Keratinocyte (primary cell): ENCODE measurements at regions not wholly inside any gene's neighbourhood (a gene's known extent, or its start where the extent isn't known, plus 50 kb on each side); places are given as distances from the start of the nearest gene placed in this dataset.

Source experiments
- DNase-seq: peaks from one replicate; pipeline ENCODE4 v3.0.0-alpha.2; 2011; ENCODE audit warnings: low read depth, missing footprints, low spot score
- FAIRE-seq: peaks from 2 replicates; lab custom pipeline; 2011; peaks lifted over from hg19 to GRCh38; lab: Jason Lieb, UNC
- H2AFZ ChIP-seq: 2 replicates; pipeline ENCODE4 v1.6.0; 2012; ENCODE audit warnings: low read length, control low read depth, inconsistent platforms; ENCODE audit not compliant: control insufficient read depth
- H3K27ac ChIP-seq: 2 replicates; pipeline ENCODE4 v1.5.1; 2011; ENCODE audit warnings: low read length; ENCODE audit not compliant: control insufficient read depth, insufficient read depth
- H3K27me3 ChIP-seq: 3 replicates; pipeline ENCODE4 v1.6.0; 2011; ENCODE audit warnings: low read length; ENCODE audit not compliant: control insufficient read depth, insufficient read depth; ENCODE audit errors: extremely low read depth
- H3K36me3 ChIP-seq, 2 experiments: 2 replicates in 1 of 2; 3 replicates in 1 of 2; pipeline ENCODE4 v1.5.1; 2011; ENCODE audit warnings: low read length in 2 of 2, mild to moderate bottlenecking in 1 of 2; ENCODE audit not compliant: control insufficient read depth in 2 of 2, insufficient read depth in 2 of 2; ENCODE audit errors: extremely low read depth in 1 of 2
- H3K4me1 ChIP-seq: 3 replicates; pipeline ENCODE4 v1.5.1; 2011; ENCODE audit warnings: low read length; ENCODE audit not compliant: control insufficient read depth, insufficient read depth; ENCODE audit errors: extremely low read depth
- H3K4me2 ChIP-seq: 3 replicates; pipeline ENCODE4 v1.6.0; 2011; ENCODE audit warnings: low read depth, low read length; ENCODE audit not compliant: control insufficient read depth, insufficient read depth; ENCODE audit errors: extremely low read depth
- H3K4me3 ChIP-seq, 3 experiments: fragments of 200-600 bp in 1 of 3; sonication (generic) in 1 of 3; 2 replicates in 2 of 3; 3 replicates in 1 of 3; pipeline ENCODE4 v1.5.1; 2011 to 2016; ENCODE audit warnings: low read length in 3 of 3, mild to moderate bottlenecking in 3 of 3, control low read depth in 2 of 3, inconsistent platforms in 1 of 3, low read depth in 1 of 3, mixed read lengths in 1 of 3, mixed run types in 1 of 3, moderate library complexity in 1 of 3; ENCODE audit not compliant: control insufficient read depth in 2 of 3, insufficient read depth in 2 of 3; ENCODE audit errors: extremely low read depth in 1 of 3
- H3K79me2 ChIP-seq: 2 replicates; pipeline ENCODE4 v1.6.0; 2012; ENCODE audit warnings: low read length; ENCODE audit not compliant: control insufficient read depth, insufficient read depth
- H3K9ac ChIP-seq: 3 replicates; pipeline ENCODE4 v1.6.0; 2011; ENCODE audit warnings: low read length; ENCODE audit not compliant: control insufficient read depth, insufficient read depth; ENCODE audit errors: extremely low read depth
- H3K9me1 ChIP-seq: 3 replicates; pipeline ENCODE4 v1.6.0; 2011; ENCODE audit warnings: low read length; ENCODE audit not compliant: control insufficient read depth, insufficient read depth; ENCODE audit errors: extremely low read depth
- H3K9me3 ChIP-seq: 2 replicates; pipeline ENCODE4 v1.5.1; 2012; ENCODE audit warnings: low read depth, low read length; ENCODE audit not compliant: control insufficient read depth
- H4K20me1 ChIP-seq: 3 replicates; pipeline ENCODE4 v1.6.0; 2011; ENCODE audit warnings: low read length; ENCODE audit not compliant: control insufficient read depth, insufficient read depth; ENCODE audit errors: extremely low read depth
- CTCF ChIP-seq, 3 experiments: IDR thresholded peaks in 1 of 3; conservative IDR thresholded peaks in 1 of 3; optimal IDR thresholded peaks in 1 of 3; 2 replicates in 2 of 3; 3 replicates in 1 of 3; pipeline versions ENCODE3 to v1.5.1; 2011; ENCODE audit warnings: low read length in 3 of 3, mild to moderate bottlenecking in 3 of 3, moderate library complexity in 2 of 3, control low read depth in 1 of 3, inconsistent platforms in 1 of 3; ENCODE audit not compliant: insufficient read depth in 2 of 3; ENCODE audit errors: extremely low read depth in 1 of 3
- EZH2 ChIP-seq: IDR thresholded peaks from one replicate; pipeline ENCODE4 v1.6.1; 2012; ENCODE audit warnings: inconsistent platforms, mild to moderate bottlenecking, low read length, moderate library complexity
- dilution Hi-C: fragments of 300-500 bp; cut with MboI; formaldehyde crosslinking; loops from one replicate; pipeline ENCODE4 v1.7.0; 2020; ENCODE audit warnings: low sequenced_read_pairs; ENCODE audit not compliant: extremely low pct_ligation_motif_present

- Histone ChIP-seq H3K4me2 (no peak overlapping the region), H3K4me3 (no peak overlapping the region), H3K9me1 (no peaks in the 10 kb centered on the region), H2AFZ (no peak overlapping the region), H3K27me3 (no peaks in the 10 kb centered on the region), H4K20me1 (no peaks in the 10 kb centered on the region), H3K36me3 (no peaks in the 10 kb centered on the region), H3K4me1 (peaks cover 15% of the 10 kb centered on the region), H3K27ac (no peak overlapping the region), H3K9ac (no peak overlapping the region), H3K9me3 (no peaks in the 10 kb centered on the region), H3K79me2 (no peaks in the 10 kb centered on the region)
- dilution Hi-C loops = no loop called here
- FAIRE-seq (no peak), DNase-seq (no peak)
- TF ChIP-seq EZH2 (no peak), CTCF (optimal IDR thresholded peaks at IDR 0.05 in 1 of 3, IDR thresholded peaks at IDR 0.05 in 1 of 3, conservative IDR thresholded peaks at IDR 0.05 in 1 of 3; ENCODE audit: extremely low read depth in 1 of 3, insufficient read depth in 2 of 3, low read length in 3 of 3) (no peak)
These were observed 112.1 kb downstream of the KIF4B start for GRCh38 chr5:155125551-155126095.

- Histone ChIP-seq H3K36me3 (no peaks in the 10 kb centered on the region), H3K79me2 (no peaks in the 10 kb centered on the region), H3K4me3 (no peak overlapping the region), H3K4me1 (peaks cover 15% of the 10 kb centered on the region), H4K20me1 (no peaks in the 10 kb centered on the region), H3K27me3 (no peaks in the 10 kb centered on the region), H3K9ac (no peak overlapping the region), H3K9me3 (no peaks in the 10 kb centered on the region), H3K27ac (no peak overlapping the region), H3K9me1 (no peaks in the 10 kb centered on the region), H3K4me2 (no peak overlapping the region), H2AFZ (no peak overlapping the region)
- no peak for TF ChIP-seq CTCF (optimal IDR thresholded peaks at IDR 0.05 in 1 of 3, IDR thresholded peaks at IDR 0.05 in 1 of 3, conservative IDR thresholded peaks at IDR 0.05 in 1 of 3; ENCODE audit: extremely low read depth in 1 of 3, insufficient read depth in 2 of 3, low read length in 3 of 3)
- TF ChIP-seq EZH2 = no peak
- no peak for DNase-seq
- dilution Hi-C loops = no loop called here
- FAIRE-seq = no peak
These were observed 113.0 kb downstream of the KIF4B start for GRCh38 chr5:155126573-155126972.
